Glomerular visceral epithelial cell (primary cell): ENCODE measurements at regions not wholly inside any gene's neighbourhood (a gene's known extent, or its start where the extent isn't known, plus 50 kb on each side); places are given as distances from the start of the nearest gene placed in this dataset.

Experiments used
- DNase-seq: peaks from one replicate; pipeline ENCODE4 v3.0.0-alpha.2; 2016; ENCODE audit errors: extremely low spot score

- no peak for DNase-seq
Observed at GRCh38 chr2:188919824-188920223, 54.3 kb upstream of the COL3A1 start.

- no peak for DNase-seq
Observed at GRCh38 chr2:188922191-188922590, 52.0 kb upstream of the COL3A1 start.
